Right lobe of liver (tissue), 6 donors: ENCODE measurements at regions not wholly inside any gene's neighbourhood (a gene's known extent, or its start where the extent isn't known, plus 50 kb on each side); places are given as distances from the start of the nearest gene placed in this dataset.
"Not testable (repeated sequence)": the region's sequence is repeated elsewhere in the genome, so short reads cannot be mapped to it uniquely, and the experiment has no call there.

Experiments used
- ATAC-seq, 4 donors: fragments of 200-7000 bp; cut with Tn5 transposase; one replicate each; pipeline ENCODE4 v1.9.1; 2020; ENCODE audit warnings: mild to moderate bottlenecking in 4 of 4, moderate library complexity in 4 of 4
- DNase-seq, 3 donors: peaks; one replicate each; pipeline ENCODE4 v3.0.0-alpha.2; 2020
- H3K27ac ChIP-seq, 3 donors: fragments of 200-600 bp; one replicate each; pipeline ENCODE4 v1.8.0; 2022
- H3K27me3 ChIP-seq, 2 donors: fragments of 200-600 bp; one replicate each; pipeline ENCODE4 v1.8.0; 2022
- H3K36me3 ChIP-seq, 4 donors: fragments of 200-600 bp; sonication (generic) in 1 of 4; one replicate each; pipeline versions ENCODE4 v1.5.1 to v1.8.0; 2017 to 2022; ENCODE audit warnings: control low read depth in 1 of 4
- H3K4me1 ChIP-seq, 4 donors: fragments of 200-600 bp; sonication (generic) in 1 of 4; one replicate each; pipeline versions ENCODE4 v1.5.1 to v1.8.0; 2017 to 2022; ENCODE audit warnings: control low read depth in 1 of 4
- H3K4me3 ChIP-seq, 3 donors: fragments of 200-600 bp; one replicate each; pipeline ENCODE4 v1.8.0; 2022
- H3K9me3 ChIP-seq, 4 donors: fragments of 200-600 bp; sonication (generic) in 1 of 4; one replicate each; pipeline versions ENCODE4 v1.5.1 to v1.8.0; 2017 to 2022; ENCODE audit warnings: control low read depth in 1 of 4
- CTCF ChIP-seq, 4 donors: fragments of 200-600 bp in 3 of 4; fragments of 450-650 bp in 1 of 4; IDR thresholded peaks; one replicate each; pipeline versions ENCODE4 v1.5.1 to v1.8.0; 2016 to 2022; ENCODE audit warnings: antibody characterized with exemption in 4 of 4, mild to moderate bottlenecking in 2 of 4
- POLR2A ChIP-seq: fragments of 450-650 bp; IDR thresholded peaks from one replicate; pipeline ENCODE4 v1.6.1; 2017; ENCODE audit warnings: antibody characterized with exemption, mild to moderate bottlenecking
- WGBS: methylation state at CpG from one replicate; pipeline ENCODE4 v1.1.6; 2018; ENCODE audit warnings: low coverage, low lambda C conversion rate; ENCODE audit not compliant: insufficient coverage; ENCODE audit errors: missing lambda C conversion rate; 5-methylcytosine and 5-hydroxymethylcytosine counted together
- intact Hi-C, 2 donors: fragments of 100-400 bp; cut with DNase I; formaldehyde crosslinking; loops; one replicate each; pipeline versions ENCODE4 v1.11.2 to v1.14.1; 2022
- donor health status: DM: no; HTN: yes; CAD: no.
- donor health status: DM: no; HTN: no; CAD: no.
- donor health status: DM: no; HTN: no; CAD: no.
- donor health status: DM: no; HTN: yes; CAD: no.
- donor health status: DM: no; HTN: yes; CAD: no.

- Histone ChIP-seq H3K4me1 (no peaks in the 10 kb centered on the region), H3K4me3 (no peak overlapping the region), H3K9me3 (no peaks in the 10 kb centered on the region), H3K27me3 (no peaks in the 10 kb centered on the region), H3K36me3 (no peaks in the 10 kb centered on the region), H3K27ac (no peak overlapping the region)
- DNase-seq (no peak), ATAC-seq (no peak)
- no peak for TF ChIP-seq CTCF (IDR thresholded peaks at IDR 0.05)
- intact Hi-C loops: no loop called here
- WGBS: 63% methylated on average over 3 of the region's 4 CpGs
These were observed 164.1 kb downstream of the DEFB131A start for GRCh38 chr4:9608300-9608699.

- H3K27ac ChIP-seq, H3K4me1 ChIP-seq, H3K4me3 ChIP-seq, ATAC-seq, H3K9me3 ChIP-seq, intact Hi-C loops, H3K27me3 ChIP-seq, DNase-seq, H3K36me3 ChIP-seq: not testable (repeated sequence)
- 65% methylated on average over 2 of the region's 2 CpGs for WGBS
These were observed 166.1 kb downstream of the DEFB131A start for GRCh38 chr4:9610321-9610720.

- WGBS: 30% methylated on average over 2 of the region's 3 CpGs
- ATAC-seq (no peak), DNase-seq (no peak)
- no peak overlapping the region for H3K4me3 ChIP-seq
- TF ChIP-seq POLR2A (no peak), CTCF (IDR thresholded peaks at IDR 0.05) (no peak)
- no peaks in the 10 kb centered on the region for H3K27me3 ChIP-seq
- H3K36me3 ChIP-seq: no peaks in the 10 kb centered on the region
- H3K4me1 ChIP-seq: no peaks in the 10 kb centered on the region
- intact Hi-C loops: no loop called here
- no peak overlapping the region for H3K27ac ChIP-seq
- no peaks in the 10 kb centered on the region for H3K9me3 ChIP-seq
These were observed 166.9 kb downstream of the DEFB131A start for GRCh38 chr4:9611101-9611500.

- H3K4me1 ChIP-seq, H3K4me3 ChIP-seq, DNase-seq, intact Hi-C loops, H3K27ac ChIP-seq, H3K36me3 ChIP-seq, H3K9me3 ChIP-seq, H3K27me3 ChIP-seq, ATAC-seq: not testable (repeated sequence)
- 42% methylated on average over 3 of the region's 3 CpGs for WGBS
These were observed 145.0 kb upstream of the DRD5 start for GRCh38 chr4:9636411-9636810.

- H3K36me3 ChIP-seq, H3K4me1 ChIP-seq, DNase-seq, H3K27ac ChIP-seq, H3K4me3 ChIP-seq, intact Hi-C loops, H3K9me3 ChIP-seq, ATAC-seq, H3K27me3 ChIP-seq: not testable (repeated sequence)
- TF ChIP-seq CTCF (IDR thresholded peaks at IDR 0.05): peak; percentile 30 to 55 (median 41)
- 13% methylated on average over 13 of the region's 14 CpGs for WGBS
These were observed 121.8 kb upstream of the DRD5 start for GRCh38 chr4:9659678-9660077.

- H3K27ac ChIP-seq, H3K9me3 ChIP-seq, H3K36me3 ChIP-seq, DNase-seq, H3K4me3 ChIP-seq, H3K27me3 ChIP-seq, ATAC-seq, H3K4me1 ChIP-seq, intact Hi-C loops: not testable (repeated sequence)
- WGBS: 60% methylated on average over 3 of the region's 4 CpGs
These were observed 120.5 kb upstream of the DRD5 start for GRCh38 chr4:9660955-9661354.

- H3K27ac ChIP-seq, H3K4me3 ChIP-seq, H3K4me1 ChIP-seq, H3K9me3 ChIP-seq, H3K27me3 ChIP-seq, ATAC-seq, H3K36me3 ChIP-seq, intact Hi-C loops: not testable (repeated sequence)
- peak in 2 of 3 donors; percentile 43 to 50 for DNase-seq
- 38% methylated on average over 6 of the region's 11 CpGs for WGBS
These were observed 110.7 kb upstream of the DRD5 start for GRCh38 chr4:9670725-9671124.

- H3K27me3 ChIP-seq, intact Hi-C loops, H3K4me1 ChIP-seq, H3K36me3 ChIP-seq, DNase-seq, H3K27ac ChIP-seq, H3K9me3 ChIP-seq, H3K4me3 ChIP-seq, ATAC-seq: not testable (repeated sequence)
- WGBS: 69% methylated on average over 8 of the region's 10 CpGs
These were observed 104.1 kb upstream of the DRD5 start for GRCh38 chr4:9677357-9677756.
